ENCODE measurements at regions not wholly inside any gene's neighbourhood (a gene's known extent, or its start where the extent isn't known, plus 50 kb on each side); places are given as distances from the start of the nearest gene placed in this dataset.

GRCh38 chr12:71021491-71021890, 101.0 kb upstream of the PTPRR start:
- no peak for TF ChIP-seq CTCF (IDR thresholded peaks at IDR 0.05; ENCODE audit: insufficient read depth, low read length, poor library complexity, severe bottlenecking)
- Histone ChIP-seq H3K36me3 (ENCODE audit: control insufficient read depth, insufficient read depth, low read length) (no peaks in the 10 kb centered on the region), H3K27me3 (ENCODE audit: control insufficient read depth, insufficient read depth, low read length) (no peaks in the 10 kb centered on the region), H3K4me3 (ENCODE audit: low read depth, low read length) (no peak overlapping the region)
- no peak for DNase-seq (ENCODE audit: low read depth)

- H3K27me3 ChIP-seq (ENCODE audit: control insufficient read depth, insufficient read depth, low read length), result no peaks in the 10 kb centered on the region
- no peak for DNase-seq (ENCODE audit: low read depth)
- no peak for TF ChIP-seq CTCF (IDR thresholded peaks at IDR 0.05; ENCODE audit: insufficient read depth, low read length, poor library complexity, severe bottlenecking)
- no peaks in the 10 kb centered on the region for H3K36me3 ChIP-seq (ENCODE audit: control insufficient read depth, insufficient read depth, low read length)
- no peak overlapping the region for H3K4me3 ChIP-seq (ENCODE audit: low read depth, low read length)
These were observed 98.8 kb upstream of the PTPRR start for GRCh38 chr12:71019282-71019831.

- Histone ChIP-seq H3K27me3 (ENCODE audit: control insufficient read depth, insufficient read depth, low read length) (no peaks in the 10 kb centered on the region), H3K4me3 (ENCODE audit: low read depth, low read length) (no peak overlapping the region), H3K36me3 (ENCODE audit: control insufficient read depth, insufficient read depth, low read length) (no peaks in the 10 kb centered on the region)
- DNase-seq (ENCODE audit: low read depth), result no peak
- no peak for TF ChIP-seq CTCF (IDR thresholded peaks at IDR 0.05; ENCODE audit: insufficient read depth, low read length, poor library complexity, severe bottlenecking)
These were observed 98.1 kb upstream of the PTPRR start for GRCh38 chr12:71018682-71019081.

- peak; percentile 39 for TF ChIP-seq CTCF (IDR thresholded peaks at IDR 0.05; ENCODE audit: insufficient read depth, low read length, poor library complexity, severe bottlenecking)
- DNase-seq (ENCODE audit: low read depth), result no peak
- Histone ChIP-seq H3K27me3 (ENCODE audit: control insufficient read depth, insufficient read depth, low read length) (no peaks in the 10 kb centered on the region), H3K4me3 (ENCODE audit: low read depth, low read length) (no peak overlapping the region), H3K36me3 (ENCODE audit: control insufficient read depth, insufficient read depth, low read length) (no peaks in the 10 kb centered on the region)
These were observed 93.7 kb upstream of the PTPRR start for GRCh38 chr12:71014180-71014785.

- no peaks in the 10 kb centered on the region for H3K27me3 ChIP-seq (ENCODE audit: control insufficient read depth, insufficient read depth, low read length)
- no peak for TF ChIP-seq CTCF (IDR thresholded peaks at IDR 0.05; ENCODE audit: insufficient read depth, low read length, poor library complexity, severe bottlenecking)
- no peak for DNase-seq (ENCODE audit: low read depth)
- H3K4me3 ChIP-seq (ENCODE audit: low read depth, low read length), result no peak overlapping the region
- H3K36me3 ChIP-seq (ENCODE audit: control insufficient read depth, insufficient read depth, low read length), result no peaks in the 10 kb centered on the region
These were observed 90.7 kb upstream of the PTPRR start for GRCh38 chr12:71011261-71011660.

- Histone ChIP-seq H3K4me3 (ENCODE audit: low read depth, low read length) (no peak overlapping the region), H3K36me3 (ENCODE audit: control insufficient read depth, insufficient read depth, low read length) (no peaks in the 10 kb centered on the region), H3K27me3 (ENCODE audit: control insufficient read depth, insufficient read depth, low read length) (no peaks in the 10 kb centered on the region)
- no peak for DNase-seq (ENCODE audit: low read depth)
- TF ChIP-seq CTCF (IDR thresholded peaks at IDR 0.05; ENCODE audit: insufficient read depth, low read length, poor library complexity, severe bottlenecking), result no peak
These were observed 89.6 kb upstream of the PTPRR start for GRCh38 chr12:71010143-71010479.
